ENCODE measurements at regions not wholly inside any gene's neighbourhood (a gene's known extent, or its start where the extent isn't known, plus 50 kb on each side); places are given as distances from the start of the nearest gene placed in this dataset.
"Not testable (repeated sequence)": the region's sequence is repeated elsewhere in the genome, so short reads cannot be mapped to it uniquely, and the experiment has no call there.

DNA sequence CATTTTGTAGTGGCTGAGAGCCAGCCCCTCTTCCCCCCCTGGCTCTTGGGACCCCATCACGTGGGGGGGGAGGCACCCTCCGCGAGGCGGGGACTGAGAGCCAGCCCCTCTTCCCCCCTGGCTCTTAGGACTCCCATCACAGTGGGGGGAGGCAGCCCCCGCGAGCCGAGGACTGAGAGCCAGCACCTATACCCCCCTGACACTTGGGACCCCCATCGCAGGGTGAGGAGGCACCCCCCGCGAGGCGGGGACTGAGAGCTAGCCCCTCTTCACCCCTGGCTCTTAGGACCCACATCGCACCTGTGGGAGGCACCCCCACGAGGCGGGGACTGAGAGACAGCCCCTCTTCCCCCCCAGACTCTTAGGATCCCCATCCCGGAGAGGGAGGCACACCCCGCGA lies 2426.5 kb upstream of the PCDH20 start:
- no peak for DNase-seq

DNA sequence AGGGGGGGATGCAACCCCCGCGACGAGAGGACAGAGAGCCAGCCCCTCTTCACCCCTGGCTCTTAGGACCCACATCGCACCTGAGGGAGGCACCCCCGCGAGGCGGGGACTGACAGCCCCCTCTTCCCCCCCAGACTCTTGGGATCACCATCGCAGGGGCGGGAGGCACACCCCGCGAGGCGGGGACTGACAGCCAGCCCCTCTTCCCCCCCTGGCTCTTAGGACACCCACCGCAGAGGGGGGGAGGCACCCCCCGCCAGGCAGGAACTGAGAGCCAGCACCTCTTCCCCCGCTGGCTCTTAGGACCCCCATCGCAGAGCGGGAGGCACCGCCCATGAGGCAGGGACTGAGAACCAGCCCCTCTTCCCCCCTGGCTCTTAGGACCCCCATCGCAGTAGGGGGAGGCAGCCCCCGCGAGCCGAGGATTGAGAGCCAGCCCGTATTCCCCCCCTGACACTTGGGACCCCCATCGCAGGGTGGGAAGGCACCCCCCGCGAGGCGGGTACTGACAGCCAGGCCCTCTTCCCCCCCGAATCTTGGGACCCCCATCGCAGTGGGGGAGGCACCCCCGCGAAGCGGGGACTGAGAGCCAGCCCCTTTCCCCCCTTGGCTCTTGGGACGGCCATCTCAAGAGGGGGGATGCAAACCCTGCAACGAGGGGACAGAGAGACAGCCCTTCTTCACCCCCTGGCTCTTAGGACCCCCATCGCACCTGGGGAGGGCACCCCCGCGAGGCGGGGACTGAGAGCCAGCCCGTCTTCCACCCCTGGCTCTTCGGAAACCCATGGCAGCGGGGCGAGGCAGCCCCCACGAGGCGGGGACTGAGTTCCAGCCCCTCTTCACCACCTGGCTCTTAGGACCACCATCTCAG lies 2425.1 kb upstream of the PCDH20 start:
- no peak for DNase-seq

DNA sequence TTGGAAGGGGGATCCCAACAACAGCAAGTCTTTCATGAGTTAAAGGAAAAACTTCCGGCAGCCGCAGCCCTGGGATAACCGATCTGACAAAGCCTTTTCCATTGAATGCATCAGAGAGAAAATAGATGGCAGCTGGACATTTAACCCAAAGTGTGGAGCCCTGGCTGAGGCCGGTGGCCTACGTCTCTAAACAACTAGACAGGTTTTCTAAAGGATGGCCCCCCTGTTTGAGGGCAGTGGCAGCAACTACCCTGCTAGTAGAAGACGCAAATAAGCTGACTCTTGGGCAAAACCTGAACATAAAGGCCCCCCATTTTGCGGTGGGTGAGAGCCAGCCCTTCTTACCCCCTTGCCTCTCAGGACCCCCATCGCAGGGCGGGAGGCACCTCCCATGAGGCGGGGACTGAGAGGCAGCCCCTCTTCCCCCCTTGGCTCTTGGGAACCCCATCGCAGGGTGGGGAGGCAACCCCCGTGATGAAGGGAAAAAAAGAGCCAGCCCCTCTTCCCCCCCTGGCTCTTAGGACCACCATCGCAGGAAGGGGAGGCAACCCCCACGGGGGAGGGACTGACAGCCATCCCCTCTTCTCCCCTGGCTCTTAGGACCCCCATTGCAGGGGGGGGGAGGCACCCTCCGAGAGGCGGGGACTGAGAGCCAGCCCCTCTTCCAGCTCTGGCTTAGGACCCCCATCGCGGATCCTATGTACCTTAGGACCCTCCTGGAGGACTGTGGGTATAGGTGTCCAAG lies 2422.9 kb upstream of the PCDH20 start:
- DNase-seq = no peak

DNA sequence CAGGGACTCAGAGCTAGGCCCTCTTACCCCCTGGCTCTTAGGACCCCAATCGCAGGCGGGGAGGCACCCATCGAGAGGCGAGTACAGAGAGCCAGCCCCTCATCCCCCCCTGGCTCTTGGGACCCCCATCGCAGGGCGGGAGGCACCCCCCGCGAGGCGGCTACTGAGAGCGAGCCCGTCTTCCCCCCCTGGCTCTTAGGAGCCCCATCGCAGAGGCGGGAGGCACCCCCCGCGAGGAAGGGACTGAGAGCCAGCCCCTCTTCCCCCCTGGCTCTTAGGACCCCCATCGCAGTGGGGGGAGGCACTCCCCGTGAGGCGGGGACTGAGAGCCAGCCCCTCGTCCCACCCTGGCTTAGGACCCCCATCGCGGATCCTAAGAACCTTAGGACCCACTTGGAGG lies 2422.1 kb upstream of the PCDH20 start:
- not testable (repeated sequence) for DNase-seq

DNA sequence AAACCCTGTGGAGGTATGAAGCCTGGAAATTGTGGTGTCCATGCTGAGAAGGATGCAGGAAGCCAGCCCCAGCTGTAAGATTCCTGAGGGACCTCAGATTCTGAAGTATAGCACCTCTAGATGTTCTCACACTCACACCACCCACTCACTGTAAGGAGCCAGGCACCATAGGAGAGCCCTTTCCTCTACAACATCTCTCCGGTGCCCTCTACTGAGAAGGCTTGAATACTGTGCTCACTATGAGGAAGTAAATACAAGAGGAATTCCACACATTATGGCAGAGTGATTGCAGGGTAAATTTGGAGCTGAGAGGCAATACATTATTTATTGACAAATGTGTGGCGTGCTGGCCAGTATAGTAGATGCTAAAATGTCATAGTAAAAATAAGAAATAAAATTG lies 2414.0 kb upstream of the PCDH20 start:
- not testable (repeated sequence) for DNase-seq

DNA sequence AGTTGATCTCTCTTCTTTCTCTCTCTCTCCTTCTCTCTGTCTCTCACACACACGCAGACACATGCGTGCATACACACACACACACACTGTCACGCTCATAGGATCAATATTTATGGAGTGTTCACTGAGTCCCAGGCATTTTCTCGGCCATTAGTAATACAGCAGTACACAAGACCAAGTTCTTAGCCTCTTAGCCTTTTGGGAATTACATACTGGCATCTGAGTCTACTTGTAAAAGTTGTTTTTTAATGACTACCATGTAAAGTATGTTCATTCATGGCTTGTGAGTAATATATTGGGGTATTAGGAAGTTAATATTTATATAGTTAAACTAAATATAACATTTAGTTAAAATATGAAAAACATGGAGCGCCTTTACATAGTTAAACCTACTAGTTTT lies 2406.1 kb upstream of the PCDH20 start:
- not testable (repeated sequence) for DNase-seq

DNA sequence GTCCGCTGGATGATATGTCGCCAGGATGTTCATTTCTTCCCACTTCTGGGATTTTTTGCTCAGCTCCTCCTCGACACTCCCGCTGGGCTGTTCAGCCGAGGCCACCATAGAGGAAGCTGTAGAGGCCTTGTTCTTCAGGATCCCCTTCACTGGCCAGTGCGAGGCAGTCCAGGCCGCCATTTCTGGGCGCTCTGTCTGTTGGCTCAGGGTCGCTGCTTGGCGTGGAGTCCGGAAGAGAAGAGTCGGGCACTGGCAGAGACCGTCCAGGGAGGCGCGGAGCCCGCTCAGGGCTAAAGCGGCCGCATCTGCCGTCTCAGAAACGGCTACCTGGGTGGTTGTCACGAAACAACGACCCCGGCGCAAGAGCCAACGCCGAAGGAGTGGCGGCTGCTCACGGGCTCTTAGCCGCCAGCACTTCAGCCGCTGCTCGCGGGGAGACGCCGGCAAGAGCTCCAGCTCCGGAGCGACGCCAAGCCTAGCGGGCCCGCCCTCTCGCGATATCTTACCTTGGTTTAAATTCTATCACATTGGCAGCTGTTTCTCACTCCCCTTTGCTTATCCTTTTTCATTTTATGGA lies 2395.9 kb upstream of the PCDH20 start:
- peak; percentile 61 for DNase-seq

DNA sequence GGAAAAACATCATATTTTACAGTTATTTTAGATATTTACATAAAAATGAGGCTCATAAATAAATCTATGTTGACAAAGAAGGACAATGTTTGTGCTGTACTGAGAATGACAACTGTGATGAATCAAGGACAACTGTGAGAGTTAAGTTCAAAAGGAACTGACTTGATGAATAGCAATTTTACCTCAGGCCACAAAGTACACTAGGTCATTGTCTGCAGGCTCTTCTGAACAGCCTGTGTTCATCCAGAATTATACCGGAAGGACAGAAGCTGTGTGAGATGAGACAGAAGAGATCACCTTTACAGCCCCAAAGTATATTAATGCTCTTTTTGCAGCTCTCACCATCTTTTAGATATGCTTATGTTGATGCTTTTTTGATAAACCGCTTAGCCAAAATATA lies 2375.5 kb upstream of the PCDH20 start:
- DNase-seq = not testable (repeated sequence)

DNA sequence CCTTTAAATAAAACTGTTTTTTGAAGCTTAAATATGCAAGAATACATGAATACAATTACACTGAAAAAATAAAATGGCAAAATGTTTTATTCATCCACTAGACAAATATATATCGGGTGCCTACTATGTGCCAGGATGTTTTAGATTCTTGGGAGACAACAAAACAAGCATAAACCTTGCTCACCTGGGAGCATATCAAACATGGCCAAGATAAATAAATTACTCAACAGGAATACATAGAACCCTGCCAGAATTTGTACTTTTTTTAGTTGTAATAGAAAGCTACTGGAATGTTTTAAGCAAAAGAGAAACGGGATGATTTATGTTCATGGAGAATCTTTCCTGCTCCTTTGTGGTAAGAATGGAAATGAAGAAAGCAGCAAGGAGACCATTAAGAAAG lies 2358.5 kb upstream of the PCDH20 start:
- DNase-seq = no peak

DNA sequence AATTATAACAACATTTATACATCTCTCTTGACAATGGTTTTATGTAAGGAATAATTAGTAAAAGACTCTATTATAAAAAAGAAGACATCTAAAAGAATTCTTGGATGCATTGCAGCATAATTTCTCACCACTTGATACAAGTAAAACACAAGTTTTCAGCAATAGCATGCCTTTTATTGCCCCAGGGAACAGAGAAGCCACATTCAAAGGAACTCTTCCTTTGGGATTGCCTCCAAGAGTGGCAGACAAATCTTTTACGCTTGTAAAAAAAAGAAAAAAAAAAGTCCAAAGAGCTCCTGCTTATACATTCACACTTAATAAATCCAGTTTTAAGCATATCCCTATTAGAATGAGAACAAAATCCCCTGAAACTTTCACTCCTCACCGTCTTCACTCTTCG lies 2357.8 kb upstream of the PCDH20 start:
- no peak for DNase-seq

DNA sequence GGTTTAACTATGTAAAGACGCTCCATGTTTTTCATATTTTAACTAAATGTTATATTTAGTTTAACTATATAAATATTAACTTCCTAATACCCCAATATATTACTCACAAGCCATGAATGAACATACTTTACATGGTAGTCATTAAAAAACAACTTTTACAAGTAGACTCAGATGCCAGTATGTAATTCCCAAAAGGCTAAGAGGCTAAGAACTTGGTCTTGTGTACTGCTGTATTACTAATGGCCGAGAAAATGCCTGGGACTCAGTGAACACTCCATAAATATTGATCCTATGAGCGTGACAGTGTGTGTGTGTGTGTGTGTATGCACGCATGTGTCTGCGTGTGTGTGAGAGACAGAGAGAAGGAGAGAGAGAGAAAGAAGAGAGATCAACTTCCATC lies 2342.0 kb upstream of the PCDH20 start:
- not testable (repeated sequence) for DNase-seq

DNA sequence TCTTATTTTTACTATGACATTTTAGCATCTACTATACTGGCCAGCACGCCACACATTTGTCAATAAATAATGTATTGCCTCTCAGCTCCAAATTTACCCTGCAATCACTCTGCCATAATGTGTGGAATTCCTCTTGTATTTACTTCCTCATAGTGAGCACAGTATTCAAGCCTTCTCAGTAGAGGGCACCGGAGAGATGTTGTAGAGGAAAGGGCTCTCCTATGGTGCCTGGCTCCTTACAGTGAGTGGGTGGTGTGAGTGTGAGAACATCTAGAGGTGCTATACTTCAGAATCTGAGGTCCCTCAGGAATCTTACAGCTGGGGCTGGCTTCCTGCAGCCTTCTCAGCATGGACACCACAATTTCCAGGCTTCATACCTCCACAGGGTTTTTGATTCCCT lies 2334.2 kb upstream of the PCDH20 start:
- DNase-seq = not testable (repeated sequence)

DNA sequence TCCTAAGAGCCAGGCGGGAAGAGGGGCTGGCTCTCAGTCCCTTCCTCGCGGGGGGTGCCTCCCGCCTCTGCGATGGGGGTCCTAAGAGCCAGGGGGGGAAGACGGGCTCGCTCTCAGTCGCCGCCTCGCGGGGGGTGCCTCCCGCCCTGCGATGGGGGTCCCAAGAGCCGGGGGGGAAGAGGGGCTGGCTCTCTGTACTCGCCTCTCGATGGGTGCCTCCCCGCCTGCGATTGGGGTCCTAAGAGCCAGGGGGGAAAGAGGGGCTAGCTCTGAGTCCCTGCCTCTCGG lies 2326.1 kb upstream of the PCDH20 start:
- not testable (repeated sequence) for DNase-seq

DNA sequence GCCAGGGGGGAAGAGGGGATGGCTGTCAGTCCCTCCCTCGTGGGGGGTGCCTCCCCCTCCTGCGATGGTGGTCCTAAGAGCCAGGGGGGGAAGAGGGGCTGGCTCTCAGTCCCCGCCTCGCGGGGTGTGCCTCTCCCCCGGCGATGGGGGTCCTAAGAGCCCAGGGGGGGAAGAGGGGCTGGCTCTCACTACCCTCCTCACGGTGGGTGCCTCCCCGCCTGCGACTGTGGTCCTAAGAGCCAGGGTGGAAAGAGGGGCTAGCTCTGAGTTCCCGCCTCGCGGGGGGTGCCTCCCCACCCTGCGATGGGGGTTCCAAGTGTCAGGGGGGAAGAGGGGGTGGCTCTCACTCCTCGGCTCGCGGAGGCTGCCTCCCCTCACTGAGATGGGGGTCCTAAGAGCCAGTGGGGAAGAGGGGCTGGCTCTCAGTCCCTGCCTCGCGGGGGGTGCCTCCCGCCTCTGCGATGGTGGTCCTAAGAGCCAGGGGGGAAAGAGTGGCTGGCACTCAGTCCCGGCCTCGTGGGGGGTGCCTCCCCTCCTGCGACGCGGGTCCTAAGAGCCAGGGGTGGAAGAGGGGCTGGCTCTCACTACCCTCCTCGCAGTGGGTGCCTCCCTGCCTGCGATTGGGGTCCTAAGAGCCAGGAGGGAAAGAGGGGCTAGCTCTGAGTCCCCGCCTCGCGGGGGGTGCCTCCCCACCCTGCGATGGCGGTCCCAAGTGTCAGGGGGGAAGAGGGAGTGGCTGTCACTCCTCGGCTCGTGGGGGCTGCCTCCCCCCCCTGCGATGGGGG lies 2325.6 kb upstream of the PCDH20 start:
- DNase-seq = no peak

DNA sequence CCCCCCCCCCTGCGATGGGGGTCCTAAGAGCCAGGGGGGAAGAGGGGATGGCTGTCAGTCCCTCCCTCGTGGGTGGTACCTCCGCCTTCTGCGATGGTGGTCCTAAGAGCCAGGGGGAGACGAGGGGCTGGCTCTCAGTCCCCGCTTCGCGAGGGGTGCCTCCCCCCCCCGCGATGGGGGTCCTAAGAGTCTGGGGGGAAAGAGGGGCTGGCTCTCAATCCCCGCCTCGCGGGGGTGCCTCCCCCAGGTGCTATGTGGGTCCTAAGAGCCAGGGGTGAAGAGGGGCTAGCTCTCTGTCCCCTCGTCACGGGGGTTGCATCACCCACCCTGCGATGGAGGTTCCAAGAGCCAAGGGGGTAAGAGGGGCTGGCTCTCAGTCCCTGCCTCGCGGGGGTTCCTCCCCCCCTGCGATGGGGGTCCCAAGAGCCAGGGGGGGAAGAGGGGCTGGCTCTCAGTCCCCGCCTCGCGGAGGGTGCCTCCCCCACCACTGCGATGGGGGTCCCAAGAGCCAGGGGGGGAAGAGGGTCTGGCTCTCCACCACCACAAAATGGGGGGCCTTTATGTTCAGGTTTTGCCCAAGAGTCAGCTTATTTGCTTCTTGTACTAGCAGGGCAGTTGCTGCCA lies 2323.6 kb upstream of the PCDH20 start:
- DNase-seq = not testable (repeated sequence)

DNA sequence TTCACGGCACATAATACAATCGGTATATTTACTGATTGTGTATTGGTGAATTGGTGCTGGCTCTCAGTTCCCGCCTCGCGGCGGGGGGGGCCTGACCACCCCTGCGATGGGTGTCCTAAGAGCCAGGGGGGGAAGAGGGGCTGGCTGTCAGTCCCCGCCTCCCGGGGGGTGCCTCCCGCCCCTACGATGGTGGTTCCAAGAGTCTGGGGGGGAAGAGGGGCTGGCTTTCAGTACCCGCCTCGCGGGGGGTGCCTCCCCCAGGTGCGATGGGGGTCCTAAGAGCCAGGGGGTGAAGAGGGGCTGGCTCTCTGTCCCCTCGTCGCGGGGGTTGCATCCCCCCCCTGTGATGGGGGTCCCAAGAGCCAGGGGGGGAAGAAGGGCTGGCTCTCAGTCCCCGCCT lies 2321.8 kb upstream of the PCDH20 start:
- peak; percentile 8 for DNase-seq

DNA sequence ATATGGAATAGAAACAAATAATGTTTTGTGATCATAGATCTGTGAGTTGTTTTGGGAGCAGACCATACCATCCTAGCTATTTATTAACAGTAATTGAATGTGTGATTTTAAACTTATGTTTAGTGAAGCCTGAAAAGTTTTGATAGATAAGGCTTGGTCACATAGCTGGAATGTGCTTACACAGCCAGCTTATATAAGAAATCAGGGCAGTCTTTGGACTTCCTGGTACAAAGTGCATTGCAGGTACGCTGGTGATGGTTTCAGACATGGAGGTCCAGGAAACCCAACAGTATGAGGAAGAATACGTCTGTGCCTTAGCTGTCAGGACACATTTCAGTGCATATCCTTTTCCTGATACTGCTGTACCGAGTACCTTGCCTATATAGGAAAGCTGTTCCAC lies 2316.2 kb upstream of the PCDH20 start:
- DNase-seq = no peak

DNA sequence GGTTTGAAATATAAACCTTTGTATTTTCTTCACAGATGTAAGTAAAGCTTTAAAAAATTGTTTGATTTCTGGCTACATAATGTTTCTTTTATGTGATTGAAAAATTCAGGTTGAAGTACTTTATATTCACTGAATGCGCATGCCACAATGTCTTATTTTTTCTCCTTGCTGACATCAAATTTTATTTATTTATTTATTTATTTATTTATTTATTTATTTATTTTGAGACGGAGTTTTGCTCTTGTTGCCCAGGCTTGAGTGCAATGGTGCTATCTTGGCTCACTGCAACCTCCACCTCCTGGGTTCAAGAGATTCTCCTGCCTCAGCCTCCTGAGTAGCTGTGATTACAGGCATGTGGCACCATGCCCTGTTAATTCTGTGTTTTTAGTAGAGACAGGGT lies 2296.5 kb upstream of the PCDH20 start:
- DNase-seq = not testable (repeated sequence)

DNA sequence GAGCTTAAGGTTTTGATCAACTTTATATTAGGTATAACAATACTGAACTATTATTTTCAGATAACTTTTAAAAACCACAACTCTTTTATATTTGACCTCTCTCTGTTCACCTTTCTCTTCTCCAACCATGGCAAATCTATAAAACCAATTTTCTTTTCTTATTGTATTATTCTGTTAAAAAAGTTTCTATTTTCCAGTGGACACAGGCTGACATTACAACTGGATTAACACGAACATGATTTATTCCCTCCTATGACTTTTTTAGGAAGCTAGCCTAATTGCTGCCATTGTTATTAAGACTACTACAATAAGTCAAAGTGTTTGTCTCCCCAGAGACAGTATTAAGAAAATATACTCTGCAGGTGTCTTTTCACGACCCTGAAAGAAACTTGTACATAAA lies 2291.1 kb upstream of the PCDH20 start:
- DNase-seq = no peak

DNA sequence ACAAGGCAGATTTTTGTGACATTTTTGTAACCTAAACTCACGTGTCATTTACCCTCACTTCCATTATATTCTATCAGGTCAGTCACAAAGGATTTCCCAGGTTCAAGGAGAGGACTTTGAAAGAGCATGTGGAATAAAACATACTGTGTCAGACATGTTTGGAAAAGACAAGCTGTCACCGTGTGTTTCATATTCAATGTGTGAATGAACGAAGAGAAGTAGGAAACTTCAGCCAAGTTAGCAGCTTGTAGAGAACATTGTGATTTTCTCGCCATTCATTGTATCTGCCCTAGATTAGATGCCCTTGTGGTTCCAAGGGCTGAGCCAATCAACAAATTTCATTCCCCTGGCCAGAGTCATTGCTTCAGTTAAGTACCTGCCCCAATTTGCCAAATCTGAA lies 2288.9 kb upstream of the PCDH20 start:
- DNase-seq = no peak

DNA sequence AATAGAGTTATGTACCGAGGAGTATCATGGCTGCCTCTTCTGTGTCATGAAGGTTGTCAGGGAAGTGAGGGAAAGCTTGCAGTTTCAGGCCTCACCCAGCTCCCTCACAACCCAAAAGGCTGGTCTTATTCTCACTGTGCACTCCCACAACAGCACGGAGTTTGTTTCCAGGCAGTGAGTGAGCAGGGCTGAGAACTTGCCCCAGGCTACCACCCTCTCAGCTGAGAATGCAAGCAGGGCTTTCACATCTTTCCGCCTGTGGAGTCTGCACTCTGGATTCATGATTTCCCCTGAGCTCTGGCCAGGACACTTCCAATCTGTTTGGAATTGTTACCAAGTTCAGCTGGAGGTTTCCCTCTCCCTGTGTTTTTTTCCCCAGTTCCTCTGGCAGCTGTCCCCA lies 2284.7 kb upstream of the PCDH20 start:
- no peak for DNase-seq

DNA sequence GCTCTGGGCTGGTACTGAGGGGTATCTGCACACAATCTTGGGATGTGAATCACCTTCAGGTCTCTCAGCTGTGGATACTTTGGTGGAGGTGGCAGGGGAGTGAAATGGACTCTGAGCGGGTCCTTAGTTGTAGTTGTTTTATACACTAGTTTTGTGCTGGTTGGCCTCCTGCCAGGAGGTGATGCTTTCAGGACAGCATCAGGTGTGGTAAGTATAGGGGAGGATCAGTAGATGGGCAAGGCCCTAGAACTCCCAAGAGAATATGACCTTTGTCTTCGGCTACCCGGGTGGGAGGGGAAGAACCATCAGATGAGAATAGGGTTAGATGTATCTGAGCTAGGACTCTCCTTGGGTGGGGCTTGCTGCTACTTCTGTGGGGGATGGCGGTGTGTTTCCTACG lies 2284.3 kb upstream of the PCDH20 start:
- DNase-seq = no peak

DNA sequence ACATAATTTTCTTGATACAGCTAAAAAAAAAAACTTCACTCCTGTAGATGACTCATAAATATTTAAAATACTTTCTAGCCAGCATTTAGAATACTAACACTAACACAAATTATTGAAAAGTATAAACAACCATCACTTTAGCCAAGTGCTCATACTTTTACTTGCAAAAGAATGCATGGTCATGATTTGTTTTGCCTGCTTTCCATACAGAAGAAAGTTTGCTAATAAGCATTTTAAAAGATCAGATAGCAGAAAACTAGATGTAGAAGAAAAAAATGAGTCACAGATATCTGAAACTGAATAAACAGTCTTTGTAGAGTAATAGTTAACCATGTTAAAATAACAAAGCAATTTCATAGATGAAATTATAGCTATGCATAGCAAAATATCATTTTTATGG lies 2280.4 kb upstream of the PCDH20 start:
- no peak for DNase-seq

All from DMS53 (cell line).